Uterus (tissue), 2 donors: ENCODE measurements at regions not wholly inside any gene's neighbourhood (a gene's known extent, or its start where the extent isn't known, plus 50 kb on each side); places are given as distances from the start of the nearest gene placed in this dataset.

Source experiments
- CTCF ChIP-seq, 4 experiments: fragments of 200-600 bp in 2 of 4; fragments of 450-650 bp in 2 of 4; sonication (generic) in 2 of 4; IDR thresholded peaks; one replicate each; pipeline ENCODE4 v1.5.1; 2016 to 2019; ENCODE audit warnings: antibody characterized with exemption in 4 of 4, mild to moderate bottlenecking in 2 of 4, moderate library complexity in 1 of 4
- POLR2A ChIP-seq, 2 donors: fragments of 450-650 bp; IDR thresholded peaks; one replicate each; pipeline ENCODE4 v1.6.1; 2016; ENCODE audit warnings: antibody characterized with exemption in 2 of 2, mild to moderate bottlenecking in 1 of 2, moderate library complexity in 1 of 2

DNA sequence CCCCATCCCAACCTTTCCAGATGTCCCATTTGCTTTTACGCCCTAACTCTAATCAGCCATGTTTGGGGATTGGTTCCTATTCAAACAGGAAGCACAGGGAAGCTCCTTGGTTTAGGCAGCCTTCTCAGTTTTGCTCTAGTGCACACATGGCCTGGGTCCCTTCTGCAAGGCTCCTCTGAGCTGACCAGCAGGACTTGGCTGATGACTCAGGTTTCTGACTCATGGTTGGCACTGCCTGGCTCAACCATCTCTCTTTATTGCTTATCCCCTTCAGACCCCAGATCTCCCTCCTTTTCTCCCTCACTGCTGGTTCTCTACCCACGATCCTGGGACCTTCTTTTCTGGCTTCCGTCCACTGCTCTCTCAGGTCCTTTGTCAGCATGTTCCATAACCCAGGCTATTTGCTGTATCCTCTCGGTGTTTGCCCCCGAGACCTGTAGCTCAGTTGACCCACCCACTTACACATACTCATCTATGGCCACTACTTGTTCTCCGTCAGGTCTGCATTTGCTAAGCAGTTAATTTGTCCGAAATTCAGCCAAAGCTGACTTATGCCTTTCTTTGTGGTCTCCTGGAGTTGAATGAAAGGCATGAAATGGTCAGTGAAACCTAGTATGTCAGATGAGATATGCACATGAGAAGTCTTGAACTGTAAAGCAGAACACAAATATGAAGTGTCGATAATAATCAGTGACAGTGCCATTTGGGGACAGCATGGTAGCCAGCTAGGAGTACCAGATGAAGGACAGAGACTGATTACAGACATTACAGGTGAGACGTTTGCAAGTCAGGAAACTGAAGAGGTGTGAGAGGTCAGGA lies 323.5 kb upstream of the ROPN1 start:
- TF ChIP-seq CTCF (IDR thresholded peaks at IDR 0.05), result no peak
- TF ChIP-seq POLR2A (IDR thresholded peaks at IDR 0.05), result no peak
